Loucy (cell line): ENCODE measurements at regions not wholly inside any gene's neighbourhood (a gene's known extent, or its start where the extent isn't known, plus 50 kb on each side); places are given as distances from the start of the nearest gene placed in this dataset.

Experiments
- H2AFZ ChIP-seq: fragments of 200-600 bp; sonication (generic); 2 replicates; pipeline ENCODE4 v1.6.0; 2016; ENCODE audit warnings: antibody characterized with exemption, mild to moderate bottlenecking, low read length, moderate library complexity
- H3F3A ChIP-seq: fragments of 200-600 bp; 2 replicates; pipeline ENCODE4 v1.6.0; 2016; ENCODE audit warnings: antibody characterized with exemption, low read depth, mild to moderate bottlenecking
- H3K27me3 ChIP-seq: fragments of 200-600 bp; sonication (generic); 2 replicates; pipeline ENCODE4 v1.6.1; 2014; ENCODE audit warnings: low read length, mild to moderate bottlenecking; ENCODE audit not compliant: insufficient read depth, poor library complexity, severe bottlenecking
- H3K36me3 ChIP-seq: fragments of 200-600 bp; sonication (generic); 2 replicates; pipeline ENCODE4 v1.6.1; 2016; ENCODE audit warnings: low read length; ENCODE audit not compliant: insufficient read depth
- H3K4me1 ChIP-seq: fragments of 200-600 bp; sonication (generic); 2 replicates; pipeline ENCODE4 v1.5.1; 2014; ENCODE audit warnings: low read length, mild to moderate bottlenecking; ENCODE audit not compliant: insufficient read depth, poor library complexity, severe bottlenecking
- H3K4me2 ChIP-seq: fragments of 200-600 bp; sonication (generic); 2 replicates; pipeline ENCODE4 v1.6.0; 2014; ENCODE audit warnings: antibody characterized with exemption, low read length, low read depth, mild to moderate bottlenecking; ENCODE audit not compliant: poor library complexity, severe bottlenecking
- H3K4me3 ChIP-seq: fragments of 200-600 bp; sonication (generic); 2 replicates; pipeline ENCODE4 v1.5.1; 2014; ENCODE audit warnings: low read length, mild to moderate bottlenecking, mixed read lengths; ENCODE audit not compliant: poor library complexity, severe bottlenecking
- H3K79me2 ChIP-seq: fragments of 200-600 bp; sonication (generic); 2 replicates; pipeline ENCODE4 v1.6.1; 2014; ENCODE audit warnings: low read length; ENCODE audit not compliant: insufficient read depth
- H3K9ac ChIP-seq: fragments of 200-600 bp; sonication (generic); 2 replicates; pipeline ENCODE4 v1.6.0; 2014; ENCODE audit warnings: mild to moderate bottlenecking, low read depth, low read length, moderate library complexity; ENCODE audit not compliant: poor library complexity, severe bottlenecking
- H3K9me2 ChIP-seq: fragments of 200-600 bp; sonication (generic); replicated peaks from 2 replicates; pipeline ENCODE4 v1.6.1; 2016; ENCODE audit warnings: low read depth, low read length, mixed read lengths
- H3K9me3 ChIP-seq: fragments of 200-600 bp; sonication (generic); 2 replicates; pipeline ENCODE4 v1.6.1; 2014; ENCODE audit warnings: mild to moderate bottlenecking, antibody characterized with exemption, low read length, low read depth; ENCODE audit not compliant: insufficient read depth
- H4K20me1 ChIP-seq: fragments of 200-600 bp; sonication (generic); 2 replicates; pipeline ENCODE4 v1.6.0; 2014; ENCODE audit warnings: antibody characterized with exemption, low read length, mild to moderate bottlenecking; ENCODE audit not compliant: insufficient read depth, poor library complexity, severe bottlenecking
- CTCF ChIP-seq: fragments of 200-600 bp; sonication (generic); conservative IDR thresholded peaks from 2 replicates; pipeline ENCODE4 v1.5.1; 2014; ENCODE audit warnings: mild to moderate bottlenecking, antibody characterized with exemption, low read length
- EZH2phosphoT487 ChIP-seq: fragments of 200-600 bp; IDR thresholded peaks from 2 replicates; pipeline ENCODE4 v1.6.1; 2018; ENCODE audit warnings: antibody characterized with exemption, mild to moderate bottlenecking, moderate library complexity, borderline replicate concordance

- H4K20me1 ChIP-seq: no peaks in the 10 kb centered on the region
- H3K9me2 ChIP-seq: no peaks in the 10 kb centered on the region
- H3K4me1 ChIP-seq: no peaks in the 10 kb centered on the region
- no peaks in the 10 kb centered on the region for H3F3A ChIP-seq
- no peaks in the 10 kb centered on the region for H3K36me3 ChIP-seq
- H3K9ac ChIP-seq: no peak overlapping the region
- H3K4me3 ChIP-seq: no peak overlapping the region
- H3K27me3 ChIP-seq: no peaks in the 10 kb centered on the region
- no peaks in the 10 kb centered on the region for H3K79me2 ChIP-seq
- no peaks in the 10 kb centered on the region for H3K9me3 ChIP-seq
- no peak overlapping the region for H2AFZ ChIP-seq
- H3K4me2 ChIP-seq: no peak overlapping the region
- TF ChIP-seq EZH2phosphoT487 (no peak), CTCF (no peak)
Observed at GRCh38 chr3:81154611-81155143, 606.8 kb downstream of the GBE1 start.

GRCh38 chr3:81152156-81152555 lies 609.3 kb downstream of the GBE1 start:
- TF ChIP-seq CTCF (no peak), EZH2phosphoT487 (no peak)
- no peaks in the 10 kb centered on the region for H3K79me2 ChIP-seq

GRCh38 chr3:81132995-81133394 lies 628.5 kb downstream of the GBE1 start:
- Histone ChIP-seq H3K4me2 (no peak overlapping the region), H3K4me1 (no peaks in the 10 kb centered on the region), H3F3A (no peaks in the 10 kb centered on the region), H2AFZ (no peak overlapping the region), H3K27me3 (no peaks in the 10 kb centered on the region), H3K9me2 (no peaks in the 10 kb centered on the region), H3K36me3 (no peaks in the 10 kb centered on the region), H3K4me3 (no peak overlapping the region), H3K79me2 (no peaks in the 10 kb centered on the region), H3K9me3 (no peaks in the 10 kb centered on the region), H4K20me1 (no peaks in the 10 kb centered on the region), H3K9ac (no peak overlapping the region)
- no peak for TF ChIP-seq CTCF
- TF ChIP-seq EZH2phosphoT487: no peak

More at GRCh38 chr3:81152156-81152555, 609.3 kb downstream of the GBE1 start:
- no peaks in the 10 kb centered on the region for H3K4me1 ChIP-seq
- H3K9me2 ChIP-seq: no peaks in the 10 kb centered on the region
- H3K9ac ChIP-seq: no peak overlapping the region
- no peaks in the 10 kb centered on the region for H3K9me3 ChIP-seq
- H3F3A ChIP-seq: no peaks in the 10 kb centered on the region
- H3K4me2 ChIP-seq: no peak overlapping the region
- no peaks in the 10 kb centered on the region for H3K27me3 ChIP-seq
- no peaks in the 10 kb centered on the region for H3K36me3 ChIP-seq
- H4K20me1 ChIP-seq: no peaks in the 10 kb centered on the region
- H2AFZ ChIP-seq: no peak overlapping the region
- no peak overlapping the region for H3K4me3 ChIP-seq
